ENCODE measurements at regions not wholly inside any gene's neighbourhood (a gene's known extent, or its start where the extent isn't known, plus 50 kb on each side); places are given as distances from the start of the nearest gene placed in this dataset.
A peak's percentile ranks its signal among the peaks of the same experiment; 100 is the strongest.

DNA sequence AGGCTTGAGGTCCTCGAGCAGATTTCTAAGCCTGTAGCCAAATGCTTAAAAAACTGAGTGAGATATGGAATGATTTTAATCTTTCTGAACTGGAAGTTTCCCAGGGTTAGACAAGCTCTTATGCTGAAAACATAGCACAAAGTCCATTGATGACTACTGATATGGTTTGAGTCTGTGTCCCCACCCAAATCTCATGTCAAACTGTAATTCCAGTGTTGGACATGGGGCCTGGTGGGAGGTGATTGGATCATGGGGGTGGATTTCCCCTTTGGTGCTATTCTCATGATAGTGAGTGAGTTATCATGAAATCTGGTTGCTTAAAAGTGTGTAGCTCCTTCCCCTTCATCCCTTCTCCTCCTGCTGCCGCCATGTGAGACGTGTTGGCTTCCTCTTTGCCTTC, 454.9 kb downstream of the SPRY1 start:
- DNase-seq (ENCODE audit: low read depth), result no peak
- no peak for FAIRE-seq
- no peak for TF ChIP-seq EZH2 (IDR thresholded peaks at IDR 0.05; ENCODE audit: insufficient read depth, low read length)
- TF ChIP-seq, protein P1, sequence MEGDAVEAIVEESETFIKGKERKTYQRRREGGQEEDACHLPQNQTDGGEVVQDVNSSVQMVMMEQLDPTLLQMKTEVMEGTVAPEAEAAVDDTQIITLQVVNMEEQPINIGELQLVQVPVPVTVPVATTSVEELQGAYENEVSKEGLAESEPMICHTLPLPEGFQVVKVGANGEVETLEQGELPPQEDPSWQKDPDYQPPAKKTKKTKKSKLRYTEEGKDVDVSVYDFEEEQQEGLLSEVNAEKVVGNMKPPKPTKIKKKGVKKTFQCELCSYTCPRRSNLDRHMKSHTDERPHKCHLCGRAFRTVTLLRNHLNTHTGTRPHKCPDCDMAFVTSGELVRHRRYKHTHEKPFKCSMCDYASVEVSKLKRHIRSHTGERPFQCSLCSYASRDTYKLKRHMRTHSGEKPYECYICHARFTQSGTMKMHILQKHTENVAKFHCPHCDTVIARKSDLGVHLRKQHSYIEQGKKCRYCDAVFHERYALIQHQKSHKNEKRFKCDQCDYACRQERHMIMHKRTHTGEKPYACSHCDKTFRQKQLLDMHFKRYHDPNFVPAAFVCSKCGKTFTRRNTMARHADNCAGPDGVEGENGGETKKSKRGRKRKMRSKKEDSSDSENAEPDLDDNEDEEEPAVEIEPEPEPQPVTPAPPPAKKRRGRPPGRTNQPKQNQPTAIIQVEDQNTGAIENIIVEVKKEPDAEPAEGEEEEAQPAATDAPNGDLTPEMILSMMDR (IDR thresholded peaks at IDR 0.05; ENCODE audit: insufficient read depth, low read depth, low read length), result no peak

DNA sequence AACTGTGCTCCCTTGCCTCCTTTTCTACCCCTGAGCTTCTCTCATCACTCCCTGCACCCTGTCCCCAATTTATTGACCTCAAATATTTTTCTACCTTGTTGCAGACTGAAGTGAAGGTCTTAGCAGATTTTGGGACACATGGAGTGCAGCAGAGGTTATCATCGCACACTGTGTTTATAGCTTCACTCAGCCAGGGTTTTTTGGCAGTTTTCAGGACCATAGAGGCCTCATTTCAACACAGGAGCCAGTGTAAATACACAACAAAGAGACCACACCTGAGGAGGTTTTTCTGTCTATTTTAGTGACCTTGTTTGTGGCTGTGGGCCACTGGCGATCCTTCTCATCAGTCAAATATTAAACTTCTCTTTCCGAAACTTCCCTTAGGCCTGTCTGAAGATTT, 457.1 kb downstream of the SPRY1 start:
- H3K36me3 ChIP-seq (ENCODE audit: insufficient read depth, low read length), result no peaks in the 10 kb centered on the region
- H3K36me3 Mint-ChIP-seq (ENCODE audit: low read depth, unreplicated experiment), result no peaks in the 10 kb centered on the region
- no peak overlapping the region for H2AFZ ChIP-seq (ENCODE audit: low read depth, low read length)
- no peak overlapping the region for H3K4me3 ChIP-seq (ENCODE audit: insufficient read depth, low read depth, low read length)
- H3K9me3 Mint-ChIP-seq (ENCODE audit: unreplicated experiment), result no peaks in the 10 kb centered on the region
- H3K4me1 ChIP-seq (ENCODE audit: insufficient read depth, low read length), result peaks cover 8% of the 10 kb centered on the region
- FAIRE-seq, result no peak
- no peaks in the 10 kb centered on the region for H3K9me3 ChIP-seq (ENCODE audit: insufficient read depth, low read depth, low read length)
- no peaks in the 10 kb centered on the region for H3K27me3 Mint-ChIP-seq (ENCODE audit: low read depth, unreplicated experiment)
- no peak overlapping the region for H3K4me2 ChIP-seq (ENCODE audit: low read length)
- H3K27ac ChIP-seq (ENCODE audit: low read depth, low read length), result no peak overlapping the region
- H4K20me1 ChIP-seq (ENCODE audit: insufficient read depth, low read length), result no peaks in the 10 kb centered on the region
- H3K9ac ChIP-seq (ENCODE audit: low read length), result no peak overlapping the region
- H3K79me2 ChIP-seq (ENCODE audit: insufficient read depth, low read length), result no peaks in the 10 kb centered on the region
- no peak overlapping the region for H3K27ac Mint-ChIP-seq (ENCODE audit: unreplicated experiment)
- TF ChIP-seq EZH2 (IDR thresholded peaks at IDR 0.05; ENCODE audit: insufficient read depth, low read length), result no peak
- TF ChIP-seq, protein P1 (IDR thresholded peaks at IDR 0.05; ENCODE audit: insufficient read depth, low read depth, low read length), result no peak
- peaks cover 8% of the 10 kb centered on the region for H3K4me1 Mint-ChIP-seq (ENCODE audit: low read depth, unreplicated experiment)
- DNase-seq (ENCODE audit: low read depth), result no peak
- no peak overlapping the region for H3K4me3 Mint-ChIP-seq (ENCODE audit: unreplicated experiment)
- no peaks in the 10 kb centered on the region for H3K27me3 ChIP-seq (ENCODE audit: insufficient read depth, low read length)

More for the DNA sequence above, 454.9 kb downstream of the SPRY1 start:
- Mint-ChIP-seq H3K27me3 (ENCODE audit: low read depth, unreplicated experiment) (no peaks in the 10 kb centered on the region), H3K9me3 (ENCODE audit: unreplicated experiment) (no peaks in the 10 kb centered on the region), H3K4me1 (ENCODE audit: low read depth, unreplicated experiment) (no peaks in the 10 kb centered on the region), H3K36me3 (ENCODE audit: low read depth, unreplicated experiment) (no peaks in the 10 kb centered on the region), H3K27ac (ENCODE audit: unreplicated experiment) (no peak overlapping the region), H3K4me3 (ENCODE audit: unreplicated experiment) (no peak overlapping the region)
- no peaks in the 10 kb centered on the region for H3K36me3 ChIP-seq (ENCODE audit: insufficient read depth, low read length)
- H2AFZ ChIP-seq (ENCODE audit: low read depth, low read length), result no peak overlapping the region
- no peaks in the 10 kb centered on the region for H4K20me1 ChIP-seq (ENCODE audit: insufficient read depth, low read length)
- no peaks in the 10 kb centered on the region for H3K4me1 ChIP-seq (ENCODE audit: insufficient read depth, low read length)
- H3K27ac ChIP-seq (ENCODE audit: low read depth, low read length), result no peak overlapping the region
- H3K9ac ChIP-seq (ENCODE audit: low read length), result no peak overlapping the region
- H3K27me3 ChIP-seq (ENCODE audit: insufficient read depth, low read length), result no peaks in the 10 kb centered on the region
- no peak overlapping the region for H3K4me2 ChIP-seq (ENCODE audit: low read length)
- no peaks in the 10 kb centered on the region for H3K79me2 ChIP-seq (ENCODE audit: insufficient read depth, low read length)
- H3K4me3 ChIP-seq (ENCODE audit: insufficient read depth, low read depth, low read length), result no peak overlapping the region
- no peaks in the 10 kb centered on the region for H3K9me3 ChIP-seq (ENCODE audit: insufficient read depth, low read depth, low read length)

DNA sequence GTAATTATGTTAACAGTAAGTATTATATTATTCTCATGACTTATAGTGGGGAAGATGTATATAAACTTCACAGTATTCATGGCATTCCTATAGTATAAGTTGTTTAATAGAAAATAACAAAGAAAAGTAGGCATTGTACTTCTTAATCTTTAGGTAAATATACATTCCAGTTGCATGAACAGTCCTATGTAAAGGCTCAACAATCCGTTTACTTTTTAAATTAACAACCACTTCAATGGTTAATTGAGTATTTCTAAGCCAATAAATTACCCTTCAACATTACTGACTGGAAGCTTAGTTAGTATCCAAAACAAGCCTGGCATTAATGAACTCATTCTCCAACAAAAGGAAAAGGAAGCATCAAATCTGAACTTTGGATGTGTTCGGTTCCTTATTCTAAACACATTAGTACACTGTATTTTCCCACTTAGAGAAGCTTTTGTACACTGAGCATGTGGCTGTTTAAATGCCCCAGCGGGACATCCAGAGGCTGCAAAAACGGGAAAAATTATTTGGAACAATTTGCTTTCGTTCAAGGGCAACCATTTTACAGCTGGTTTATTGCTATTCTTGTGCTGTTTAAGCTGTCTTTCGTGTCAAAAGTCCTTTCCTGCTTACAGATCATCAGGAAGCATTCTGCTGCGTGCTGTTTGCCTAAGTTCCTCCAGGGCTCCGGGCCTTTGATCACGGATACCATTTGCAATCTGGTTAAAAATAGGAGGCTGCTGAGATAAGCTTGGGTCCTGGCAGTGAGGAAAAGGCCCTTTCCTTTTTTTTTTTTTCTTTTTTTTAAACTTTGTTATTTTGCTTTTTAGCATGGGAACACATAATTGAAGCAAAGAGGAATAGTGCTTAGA, 460.3 kb downstream of the SPRY1 start:
- Mint-ChIP-seq H3K27me3 (ENCODE audit: low read depth, unreplicated experiment) (no peaks in the 10 kb centered on the region), H3K36me3 (ENCODE audit: low read depth, unreplicated experiment) (no peaks in the 10 kb centered on the region), H3K27ac (ENCODE audit: unreplicated experiment) (peak overlapping the region; percentile 29), H3K4me1 (ENCODE audit: low read depth, unreplicated experiment) (peaks cover 8% of the 10 kb centered on the region), H3K9me3 (ENCODE audit: unreplicated experiment) (no peaks in the 10 kb centered on the region), H3K4me3 (ENCODE audit: unreplicated experiment) (no peak overlapping the region)
- Histone ChIP-seq H3K4me2 (ENCODE audit: low read length) (peak overlapping the region; percentile 78), H3K4me3 (ENCODE audit: insufficient read depth, low read depth, low read length) (peak overlapping the region; percentile 31), H3K36me3 (ENCODE audit: insufficient read depth, low read length) (no peaks in the 10 kb centered on the region), H3K27me3 (ENCODE audit: insufficient read depth, low read length) (no peaks in the 10 kb centered on the region), H3K9ac (ENCODE audit: low read length) (peak overlapping the region; percentile 53), H4K20me1 (ENCODE audit: insufficient read depth, low read length) (no peaks in the 10 kb centered on the region), H2AFZ (ENCODE audit: low read depth, low read length) (peak overlapping the region; percentile 87), H3K9me3 (ENCODE audit: insufficient read depth, low read depth, low read length) (no peaks in the 10 kb centered on the region), H3K27ac (ENCODE audit: low read depth, low read length) (no peak overlapping the region), H3K79me2 (ENCODE audit: insufficient read depth, low read length) (no peaks in the 10 kb centered on the region), H3K4me1 (ENCODE audit: insufficient read depth, low read length) (peaks cover 8% of the 10 kb centered on the region)
- FAIRE-seq, result no peak
- DNase-seq (ENCODE audit: low read depth), result peak; percentile 40
- TF ChIP-seq, protein P1 (IDR thresholded peaks at IDR 0.05; ENCODE audit: insufficient read depth, low read depth, low read length), result peak; percentile 7
- TF ChIP-seq EZH2 (IDR thresholded peaks at IDR 0.05; ENCODE audit: insufficient read depth, low read length), result no peak
